Endothelial cell of umbilical vein (primary cell): ENCODE measurements at regions not wholly inside any gene's neighbourhood (a gene's known extent, or its start where the extent isn't known, plus 50 kb on each side); places are given as distances from the start of the nearest gene placed in this dataset.
A peak's percentile ranks its signal among the peaks of the same experiment; 100 is the strongest.

ENCODE experiments used
- BruUV-seq: library from RNA; stranded (reverse); fragments of 400-500 nt; replicated peaks from 2 replicates; lab custom pipeline; 2021; lab: Mats Ljungman, UMichigan
- CTCF ChIA-PET: fragments of 300-600, 350-600 bp; sonication (Branson Sonifier 250); formaldehyde crosslinking; loops from one replicate; lab custom pipeline; 2021; ENCODE audit warnings: antibody characterized with exemption, inconsistent platforms; lab: Charles Lee
- POLR2A ChIA-PET: fragments of 300-600, 350-600 bp; sonication (Branson Sonifier 250); formaldehyde crosslinking; loops from one replicate; lab custom pipeline; 2021; ENCODE audit warnings: antibody characterized with exemption, inconsistent platforms; lab: Charles Lee
- DNase-seq: peaks from one replicate; pipeline ENCODE4 v3.0.0-alpha.2; 2011; ENCODE audit warnings: low read depth, low spot score
- FAIRE-seq: peaks from 2 replicates; lab custom pipeline; 2011; peaks lifted over from hg19 to GRCh38; lab: Jason Lieb, UNC
- H2AFZ ChIP-seq: 2 replicates; pipeline ENCODE4 v1.6.0; 2012; ENCODE audit warnings: low read depth, low read length, control low read depth, inconsistent platforms
- H3K27ac ChIP-seq: 2 replicates; pipeline ENCODE4 v1.5.1; 2011; ENCODE audit warnings: low read depth, mild to moderate bottlenecking, control low read depth, low read length, moderate library complexity; ENCODE audit not compliant: insufficient read depth
- H3K27me3 ChIP-seq, 2 experiments: 2 replicates each; pipeline versions ENCODE4 v1.6.0 to v1.6.1; 2011; ENCODE audit warnings: low read length in 2 of 2, mixed read lengths in 1 of 2; ENCODE audit not compliant: control insufficient read depth in 2 of 2, insufficient read depth in 2 of 2
- H3K36me3 ChIP-seq, 2 experiments: 2 replicates in 1 of 2; 3 replicates in 1 of 2; pipeline ENCODE4 v1.5.1; 2011; ENCODE audit warnings: low read length in 2 of 2, mild to moderate bottlenecking in 1 of 2, moderate library complexity in 1 of 2; ENCODE audit not compliant: control insufficient read depth in 2 of 2, insufficient read depth in 2 of 2; ENCODE audit errors: extremely low read depth in 1 of 2
- H3K4me1 ChIP-seq: 3 replicates; pipeline ENCODE4 v1.5.1; 2011; ENCODE audit warnings: mild to moderate bottlenecking, low read length; ENCODE audit not compliant: control insufficient read depth, insufficient read depth; ENCODE audit errors: extremely low read depth
- H3K4me2 ChIP-seq: 2 replicates; pipeline ENCODE4 v1.6.1; 2011; ENCODE audit warnings: low read length, control low read depth, mixed read lengths; ENCODE audit not compliant: insufficient read depth
- H3K4me3 ChIP-seq, 3 experiments: fragments of 200-600 bp in 1 of 3; sonication (generic), shearing (Covaris generic) in 1 of 3; replicated peaks in 1 of 3; 2 replicates each; pipeline ENCODE4 v1.5.1; 2011 to 2016; ENCODE audit warnings: control low read depth in 3 of 3, low read length in 3 of 3, mild to moderate bottlenecking in 2 of 3, inconsistent platforms in 1 of 3, low read depth in 1 of 3, moderate library complexity in 1 of 3; ENCODE audit not compliant: insufficient read depth in 1 of 3
- H3K79me2 ChIP-seq: 2 replicates; pipeline ENCODE4 v1.6.0; 2012; ENCODE audit warnings: low read length, inconsistent platforms; ENCODE audit not compliant: control insufficient read depth, insufficient read depth
- H3K9ac ChIP-seq: replicated peaks from 2 replicates; pipeline ENCODE3; 2011; ENCODE audit warnings: low read length, control low read depth; ENCODE audit not compliant: insufficient read depth; ENCODE audit errors: extremely low read depth
- H3K9me1 ChIP-seq: replicated peaks from 3 replicates; pipeline ENCODE4 v1.6.0; 2011; ENCODE audit warnings: mild to moderate bottlenecking, low read length; ENCODE audit not compliant: control insufficient read depth, insufficient read depth; ENCODE audit errors: extremely low read depth
- H3K9me3 ChIP-seq: replicated peaks from 2 replicates; pipeline ENCODE4 v1.5.1; 2012; ENCODE audit warnings: low read length, inconsistent platforms; ENCODE audit not compliant: control insufficient read depth, insufficient read depth
- H4K20me1 ChIP-seq: replicated peaks from 2 replicates; pipeline ENCODE3; 2011; ENCODE audit warnings: mild to moderate bottlenecking, low read length; ENCODE audit not compliant: control insufficient read depth, insufficient read depth; ENCODE audit errors: extremely low read depth
- CTCF ChIP-seq, 2 donors: IDR thresholded peaks; 1 replicate in 1 of 2; 2 replicates in 1 of 2; pipeline ENCODE4 v1.5.1; 2011; ENCODE audit warnings: low read length in 2 of 2, mild to moderate bottlenecking in 2 of 2, moderate library complexity in 2 of 2, control low read depth in 1 of 2, inconsistent platforms in 1 of 2, low read depth in 1 of 2; ENCODE audit not compliant: insufficient read depth in 1 of 2; ENCODE audit errors: extremely low read depth in 1 of 2
- EZH2 ChIP-seq: IDR thresholded peaks from 2 replicates; pipeline ENCODE4 v1.6.1; 2012; ENCODE audit warnings: borderline replicate concordance, low read depth, mild to moderate bottlenecking, moderate library complexity, low read length, inconsistent platforms; ENCODE audit not compliant: severe bottlenecking
- FOS ChIP-seq: IDR thresholded peaks from 2 replicates; pipeline ENCODE4 v1.6.1; 2011; ENCODE audit warnings: mild to moderate bottlenecking, low read length, moderate library complexity, borderline replicate concordance; ENCODE audit not compliant: insufficient read depth
- GATA2 ChIP-seq: IDR thresholded peaks from 2 replicates; pipeline ENCODE4 v1.7.0; 2011; ENCODE audit warnings: low read depth, mild to moderate bottlenecking, moderate library complexity, mixed read lengths, low read length; ENCODE audit not compliant: insufficient read length, insufficient read depth
- JUN ChIP-seq: IDR thresholded peaks from 2 replicates; pipeline ENCODE4 v1.6.1; 2011; ENCODE audit warnings: borderline replicate concordance, low read depth; ENCODE audit not compliant: insufficient read length, insufficient read depth
- MAX ChIP-seq: IDR thresholded peaks from 2 replicates; pipeline ENCODE4 v1.6.1; 2011; ENCODE audit not compliant: insufficient read depth, insufficient read length
- MYC ChIP-seq: IDR thresholded peaks from one replicate; pipeline ENCODE4 v1.6.1; 2011; ENCODE audit warnings: mild to moderate bottlenecking, low read depth, low read length
- POLR2A ChIP-seq: IDR thresholded peaks from 2 replicates; pipeline ENCODE4 v1.6.1; 2012; ENCODE audit warnings: low read depth, mild to moderate bottlenecking, control low read depth, low read length
- POLR2AphosphoS5 ChIP-seq: IDR thresholded peaks from 2 replicates; pipeline ENCODE4 v1.6.1; 2012; ENCODE audit warnings: low read depth, mild to moderate bottlenecking, control low read depth, low read length, moderate library complexity; ENCODE audit not compliant: insufficient read depth
- dilution Hi-C: fragments of 300-500 bp; cut with MboI; formaldehyde crosslinking; loops from one replicate; pipeline ENCODE4 v1.15.0; 2019; ENCODE audit warnings: low sequenced_read_pairs; ENCODE audit not compliant: extremely low pct_ligation_motif_present
- intact Hi-C: fragments of 100-400 bp; cut with micrococcal nuclease; formaldehyde crosslinking; loops from one replicate; pipeline ENCODE4 v1.10.0; 2022

GRCh38 chr7:34451923-34452322 lies 206.1 kb upstream of the NPSR1 start:
- Histone ChIP-seq H3K27ac (peak overlapping the region; percentile 63), H3K4me3 (no peak overlapping the region), H2AFZ (no peak overlapping the region), H3K36me3 (no peaks in the 10 kb centered on the region), H3K9ac (peak overlapping the region; percentile 5), H3K27me3 (no peaks in the 10 kb centered on the region), H3K79me2 (no peaks in the 10 kb centered on the region), H3K9me3 (no peaks in the 10 kb centered on the region), H3K4me1 (peaks cover 30% of the 10 kb centered on the region), H3K9me1 (no peaks in the 10 kb centered on the region), H4K20me1 (no peaks in the 10 kb centered on the region), H3K4me2 (peak overlapping the region; percentile 85)
- ChIA-PET POLR2A (no interaction called here), CTCF (interaction anchor here (0.9 to 2.2 kb wide), 8 partner anchors 9 to 364 kb away, joined by 3 to 16 read pairs (median 4); no protein-coding TSS in a partner anchor)
- FAIRE-seq (no peak), DNase-seq (peak; percentile 83)
- dilution Hi-C loops = no loop called here
- TF ChIP-seq CTCF (IDR thresholded peaks at IDR 0.05; ENCODE audit: extremely low read depth in 1 of 2, insufficient read depth in 1 of 2, low read depth in 1 of 2, low read length in 2 of 2) (no peak), MAX (no peak), MYC (no peak), GATA2 (peak; percentile 61), POLR2AphosphoS5 (peak; percentile 26), EZH2 (no peak), POLR2A (no peak), FOS (peak; percentile 50), JUN (no peak)
- intact Hi-C loops = loop anchor here (1.0 to 10.0 kb wide), 5 partner anchors 175 to 1867 kb away; partner anchors contain the start of genes DPY19L1 and TBX20
- TSS peak; percentile 37 for BruUV-seq
